Fibroblast of skin of back (primary cell): ENCODE measurements at regions not wholly inside any gene's neighbourhood (a gene's known extent, or its start where the extent isn't known, plus 50 kb on each side); places are given as distances from the start of the nearest gene placed in this dataset.
"Not testable (repeated sequence)": the region's sequence is repeated elsewhere in the genome, so short reads cannot be mapped to it uniquely, and the experiment has no call there.

Experiments used
- DNase-seq: peaks from one replicate; pipeline ENCODE4 v3.0.0-alpha.2; 2013

DNA sequence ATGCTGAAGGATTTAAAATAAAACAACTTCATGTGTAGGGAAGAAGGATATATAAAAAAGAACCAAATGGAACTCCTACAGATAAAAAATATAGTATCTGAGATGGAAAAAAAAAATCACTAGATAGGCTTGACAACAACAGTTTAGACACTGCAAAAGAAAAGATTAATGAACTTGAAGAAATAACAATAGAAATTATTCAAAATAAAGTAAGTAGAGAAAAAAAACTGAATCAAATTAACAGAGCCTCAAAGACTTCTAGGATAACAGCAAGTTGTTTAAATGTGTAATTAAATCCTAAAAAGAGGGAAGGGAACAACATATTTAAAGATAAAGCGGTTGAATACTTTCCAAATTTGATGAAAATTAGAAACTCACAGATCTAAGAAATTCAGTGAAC, 316.3 kb upstream of the ECI2 start:
- DNase-seq: no peak

DNA sequence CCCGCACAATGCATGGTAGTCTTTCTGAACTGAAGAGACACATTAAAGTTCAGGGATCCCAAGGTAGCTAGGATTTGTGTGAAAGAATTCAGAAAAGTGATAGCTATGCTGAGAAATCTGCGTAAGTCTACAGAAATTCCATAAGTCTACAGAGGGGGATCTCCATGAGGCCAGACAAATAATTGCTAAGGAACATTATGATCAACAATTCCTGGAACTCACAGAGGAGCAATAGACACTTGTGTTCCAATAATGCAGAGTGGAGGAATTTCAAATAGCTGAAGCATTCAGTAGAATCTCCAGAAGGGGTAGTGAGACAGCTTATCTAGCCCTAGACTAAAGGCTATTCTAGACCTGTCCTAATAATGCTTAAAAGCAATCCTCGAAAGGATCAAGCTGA, 315.7 kb upstream of the ECI2 start:
- DNase-seq: peak; percentile 52

GRCh38 chr6:4450237-4450636, 314.9 kb upstream of the ECI2 start:
- no peak for DNase-seq

- DNase-seq: no peak
Observed at GRCh38 chr6:4449409-4449808, 314.0 kb upstream of the ECI2 start.

DNA sequence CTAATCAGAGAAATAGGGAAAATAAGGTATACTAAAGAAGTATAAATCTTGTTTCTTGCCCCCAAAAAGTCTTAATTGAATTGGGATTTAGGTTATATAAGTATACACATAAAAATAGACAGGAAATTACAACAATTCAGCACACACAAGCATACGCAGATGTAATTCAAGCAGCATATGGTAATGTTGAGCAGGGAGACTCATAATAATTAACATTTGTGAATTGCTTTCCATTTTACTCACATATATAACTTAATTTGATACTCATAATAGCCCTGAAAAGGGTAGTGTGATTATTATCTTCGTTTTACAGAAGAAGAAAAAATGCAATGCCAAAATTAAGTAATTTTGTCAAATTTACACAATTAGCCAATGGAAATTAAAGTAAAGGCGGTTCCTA, 313.5 kb upstream of the ECI2 start:
- no peak for DNase-seq

DNA sequence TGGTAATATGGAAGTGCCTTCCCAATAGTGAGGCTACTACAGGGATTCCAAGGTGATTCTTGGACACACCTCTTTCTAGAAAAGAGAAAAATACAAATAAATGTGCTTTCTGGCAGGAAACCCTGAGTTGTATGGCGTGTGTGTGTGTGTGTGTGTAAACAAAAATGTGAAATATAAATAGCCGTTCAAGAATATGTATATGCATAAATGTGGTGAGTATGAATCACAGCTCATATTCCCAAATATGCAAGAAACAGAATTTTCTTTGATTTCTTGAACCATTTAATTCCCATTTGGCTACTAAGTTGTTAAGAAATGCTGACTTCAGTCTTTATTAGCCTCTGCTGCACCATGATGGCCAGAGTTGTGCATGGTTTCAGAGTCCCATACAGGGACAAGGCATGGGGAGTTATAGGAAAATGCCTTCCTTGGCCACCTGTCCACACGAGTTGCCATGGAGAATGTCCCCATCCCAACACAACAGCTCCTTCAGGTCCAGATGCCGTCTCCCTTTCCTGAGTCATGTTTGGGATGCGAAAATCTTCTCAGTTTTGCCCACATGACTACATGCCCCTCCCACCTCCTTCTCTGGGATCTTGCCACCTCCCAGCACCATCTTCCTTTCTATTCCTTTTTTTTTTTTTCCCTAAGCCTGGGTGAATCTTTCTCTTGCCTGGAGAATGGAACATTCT, 312.4 kb upstream of the ECI2 start:
- no peak for DNase-seq

GRCh38 chr6:4446982-4447381, 311.6 kb upstream of the ECI2 start:
- peak; percentile 50 for DNase-seq

GRCh38 chr6:4441981-4442434, 306.6 kb upstream of the ECI2 start:
- no peak for DNase-seq

- peak; percentile 20 for DNase-seq
Observed at GRCh38 chr6:4439159-4439558, 303.8 kb upstream of the ECI2 start.

- no peak for DNase-seq
Observed at GRCh38 chr6:4437342-4437741, 302.0 kb upstream of the ECI2 start.

- no peak for DNase-seq
Observed at GRCh38 chr6:4435981-4436445, 300.6 kb upstream of the ECI2 start.

DNA sequence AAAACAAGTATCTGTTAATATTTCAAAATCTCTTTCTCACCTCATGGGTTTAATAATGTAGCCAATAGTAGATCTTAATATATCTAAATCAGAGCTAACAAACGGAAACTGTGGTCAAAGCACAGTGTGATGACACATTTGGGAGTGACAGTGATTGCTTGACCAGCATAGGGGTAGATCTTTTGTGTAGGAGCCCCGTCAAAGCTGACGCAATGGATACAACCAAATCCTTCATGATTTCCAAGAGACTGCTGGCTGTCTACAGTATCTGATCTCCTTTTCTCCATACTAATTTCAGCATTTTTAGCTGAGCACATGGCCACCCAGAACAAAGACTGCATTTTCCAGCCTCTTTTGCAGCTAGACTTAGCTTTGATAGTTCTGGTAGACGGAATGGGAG, 299.3 kb upstream of the ECI2 start:
- no peak for DNase-seq

GRCh38 chr6:4433199-4433598, 297.8 kb upstream of the ECI2 start:
- DNase-seq: no peak

GRCh38 chr6:4426968-4427367, 291.6 kb upstream of the ECI2 start:
- DNase-seq: no peak

GRCh38 chr6:4421837-4422236, 286.5 kb upstream of the ECI2 start:
- DNase-seq: no peak

- DNase-seq: no peak
Observed at GRCh38 chr6:4420160-4420865, 284.9 kb upstream of the ECI2 start.

- no peak for DNase-seq
Observed at GRCh38 chr6:4415549-4415948, 280.2 kb upstream of the ECI2 start.

DNA sequence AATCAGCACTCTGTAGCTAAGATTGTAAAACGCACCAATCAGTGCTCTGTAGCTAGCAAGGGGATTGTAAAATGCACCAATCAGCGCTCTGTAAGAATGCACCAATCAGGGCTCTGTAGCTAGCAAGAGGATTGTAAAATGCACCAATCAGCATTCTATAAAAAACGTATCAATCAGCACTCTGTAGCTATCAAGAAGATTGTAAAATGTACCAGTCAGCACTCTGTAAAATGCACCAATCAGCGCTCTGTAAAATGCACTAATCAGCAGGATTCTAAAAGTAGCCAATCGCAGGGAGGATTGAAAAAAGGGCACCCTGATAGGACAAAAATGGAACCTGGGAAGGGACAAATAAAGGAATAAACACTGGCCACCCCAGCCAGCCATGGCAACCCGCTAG, 278.7 kb upstream of the ECI2 start:
- not testable (repeated sequence) for DNase-seq

GRCh38 chr6:4413073-4413472, 277.7 kb upstream of the ECI2 start:
- DNase-seq: peak; percentile 82

GRCh38 chr6:4412488-4412887, 277.1 kb upstream of the ECI2 start:
- DNase-seq: no peak

DNA sequence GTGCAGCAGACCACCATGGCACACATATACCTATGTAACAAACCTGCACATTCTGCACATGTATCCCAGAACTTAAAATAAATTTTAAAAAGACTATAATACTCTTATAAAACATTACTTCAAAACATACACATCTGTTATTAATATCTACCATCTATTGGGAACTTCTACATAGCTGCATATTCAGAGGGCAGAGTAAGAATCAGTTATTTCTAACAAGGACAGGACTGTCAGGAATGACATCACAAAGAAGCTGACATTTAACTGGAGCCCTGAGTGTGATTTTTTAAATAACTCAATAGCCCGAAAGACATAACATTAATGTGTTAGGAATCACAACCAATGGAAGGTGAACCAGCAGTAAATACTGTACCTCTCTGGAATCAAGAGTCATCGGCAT, 276.7 kb upstream of the ECI2 start:
- DNase-seq: no peak

- peak; percentile 28 for DNase-seq
Observed at GRCh38 chr6:4407710-4408109, 272.3 kb upstream of the ECI2 start.

DNA sequence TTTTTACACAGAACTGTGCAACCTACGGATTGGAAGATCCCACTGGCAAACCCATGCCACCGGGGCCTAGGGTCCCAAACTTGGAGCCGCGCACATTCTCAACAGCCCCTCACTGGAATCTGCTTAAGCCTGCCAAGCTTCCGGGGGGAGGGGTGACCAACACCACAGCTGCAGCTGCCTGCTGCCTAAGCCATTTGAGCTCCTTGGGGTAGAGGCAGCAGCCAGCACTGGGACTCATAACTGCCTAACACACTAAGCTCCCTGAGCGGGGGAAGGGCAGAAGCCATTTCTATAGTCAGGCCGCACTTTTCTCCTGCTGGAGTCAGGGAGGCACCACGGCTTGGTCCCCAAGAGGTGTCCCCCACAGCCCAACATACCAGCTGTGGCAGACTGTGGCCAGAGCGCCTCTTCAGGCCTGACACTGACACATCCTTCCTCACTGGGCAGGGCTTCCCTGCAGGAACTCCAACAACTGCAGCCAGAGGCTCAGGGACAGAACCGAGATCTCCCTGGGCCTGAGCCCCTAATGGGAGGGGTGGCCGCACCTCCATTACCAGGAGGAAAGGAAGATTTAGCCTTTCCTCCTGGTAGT, 270.3 kb upstream of the ECI2 start:
- DNase-seq: no peak

GRCh38 chr6:4404415-4404814, 269.0 kb upstream of the ECI2 start:
- DNase-seq: peak; percentile 23
